Muscle of back (tissue), 3 donors: ENCODE measurements at regions not wholly inside any gene's neighbourhood (a gene's known extent, or its start where the extent isn't known, plus 50 kb on each side); places are given as distances from the start of the nearest gene placed in this dataset.
A peak's percentile ranks its signal among the peaks of the same experiment; 100 is the strongest.

Experiments
- DNase-seq, 3 donors: peaks; one replicate each; pipeline versions ENCODE4 v3.0.0 to v3.0.0-alpha.2; 2013

GRCh38 chr13:73467125-73467524 lies 408.3 kb downstream of the KLF5 start:
- peak in 1 of 3 donors; percentile 19 for DNase-seq

GRCh38 chr13:73466561-73466960 lies 407.8 kb downstream of the KLF5 start:
- no peak for DNase-seq

GRCh38 chr13:73465617-73465971 lies 406.8 kb downstream of the KLF5 start:
- no peak for DNase-seq

- no peak for DNase-seq
These were observed 406.2 kb downstream of the KLF5 start for GRCh38 chr13:73464758-73465616.

- DNase-seq = no peak
These were observed 403.4 kb downstream of the KLF5 start for GRCh38 chr13:73462241-73462640.

GRCh38 chr13:73451221-73452029 lies 392.6 kb downstream of the KLF5 start:
- no peak for DNase-seq

GRCh38 chr13:73450583-73450982 lies 391.8 kb downstream of the KLF5 start:
- DNase-seq = no peak

GRCh38 chr13:73449252-73449651 lies 390.4 kb downstream of the KLF5 start:
- no peak for DNase-seq

- DNase-seq = no peak
These were observed 381.6 kb downstream of the KLF5 start for GRCh38 chr13:73440296-73440895.

GRCh38 chr13:73433890-73434289 lies 375.1 kb downstream of the KLF5 start:
- no peak for DNase-seq

GRCh38 chr13:73433458-73433857 lies 374.7 kb downstream of the KLF5 start:
- no peak for DNase-seq

GRCh38 chr13:73429701-73430100 lies 370.9 kb downstream of the KLF5 start:
- no peak for DNase-seq

- no peak for DNase-seq
These were observed 369.9 kb downstream of the KLF5 start for GRCh38 chr13:73428706-73429105.

GRCh38 chr13:73428137-73428536 lies 369.3 kb downstream of the KLF5 start:
- peak in 2 of 3 donors; percentile 8 to 14 for DNase-seq

- DNase-seq = no peak
These were observed 364.2 kb downstream of the KLF5 start for GRCh38 chr13:73422973-73423372.

- no peak for DNase-seq
These were observed 362.6 kb downstream of the KLF5 start for GRCh38 chr13:73421310-73421912.

- DNase-seq = no peak
These were observed 360.4 kb downstream of the KLF5 start for GRCh38 chr13:73419186-73419585.

GRCh38 chr13:73417012-73417615 lies 358.3 kb downstream of the KLF5 start:
- DNase-seq = no peak

- DNase-seq = peak in 1 of 3 donors; percentile 4
These were observed 357.3 kb downstream of the KLF5 start for GRCh38 chr13:73416093-73416492.

GRCh38 chr13:73413656-73414055 lies 354.9 kb downstream of the KLF5 start:
- DNase-seq = no peak

- DNase-seq = no peak
These were observed 354.1 kb downstream of the KLF5 start for GRCh38 chr13:73412933-73413332.
